PFSK-1 (cell line): ENCODE measurements at regions not wholly inside any gene's neighbourhood (a gene's known extent, or its start where the extent isn't known, plus 50 kb on each side); places are given as distances from the start of the nearest gene placed in this dataset.

Experiments used
- FOXP2 ChIP-seq: optimal IDR thresholded peaks from 2 replicates; pipeline ENCODE3; 2011; ENCODE audit warnings: borderline replicate concordance, control low read depth, inconsistent platforms; ENCODE audit not compliant: insufficient read depth; ENCODE audit errors: extremely low read length, extremely low read depth
- POLR2AphosphoS5 ChIP-seq: IDR thresholded peaks from 2 replicates; pipeline ENCODE4 v1.6.1; 2012; ENCODE audit warnings: low read depth, mild to moderate bottlenecking, control low read depth, low read length, moderate library complexity
- SIN3A ChIP-seq: IDR thresholded peaks from 2 replicates; pipeline ENCODE4 v1.6.1; 2012; ENCODE audit warnings: mild to moderate bottlenecking, low read length, moderate library complexity, borderline replicate concordance; ENCODE audit not compliant: insufficient read depth
- TAF1 ChIP-seq: IDR thresholded peaks from 2 replicates; pipeline ENCODE4 v1.6.1; 2012; ENCODE audit warnings: low read length, control low read depth, borderline replicate concordance; ENCODE audit not compliant: insufficient read depth
- TF ChIP-seq, protein P1 (sequence below), 2 experiments: IDR thresholded peaks; 2 replicates each; pipeline versions ENCODE4 v1.6.1 to v1.8.0; 2011 to 2012; ENCODE audit warnings: low read depth in 2 of 2, low read length in 2 of 2, control low read depth in 1 of 2, inconsistent platforms in 1 of 2, mild to moderate bottlenecking in 1 of 2, moderate library complexity in 1 of 2; ENCODE audit not compliant: insufficient read depth in 1 of 2

DNA sequence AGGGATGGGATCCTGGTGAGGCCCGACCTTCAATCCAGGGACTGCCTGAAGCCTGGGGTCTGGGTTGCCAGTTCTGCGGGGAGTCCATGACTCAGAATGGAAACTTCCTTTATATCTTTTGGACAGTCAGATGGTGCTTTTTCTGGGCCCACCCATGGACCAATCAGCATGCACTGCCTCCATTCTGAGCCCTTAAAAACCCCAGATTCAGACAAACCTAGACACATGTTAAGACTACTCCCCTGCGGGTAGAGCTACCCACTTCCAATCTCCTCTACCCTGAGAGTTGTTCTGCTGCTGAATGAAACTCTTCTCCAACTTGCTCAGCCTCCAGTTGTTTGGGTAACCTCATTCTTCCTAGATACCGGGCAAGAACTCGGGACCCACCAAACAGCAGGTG, 1315.2 kb upstream of the MIR17HG start:
- no peak for TF ChIP-seq SIN3A
- TF ChIP-seq FOXP2, result no peak
- TF ChIP-seq POLR2AphosphoS5, result no peak
- TF ChIP-seq, protein P1, sequence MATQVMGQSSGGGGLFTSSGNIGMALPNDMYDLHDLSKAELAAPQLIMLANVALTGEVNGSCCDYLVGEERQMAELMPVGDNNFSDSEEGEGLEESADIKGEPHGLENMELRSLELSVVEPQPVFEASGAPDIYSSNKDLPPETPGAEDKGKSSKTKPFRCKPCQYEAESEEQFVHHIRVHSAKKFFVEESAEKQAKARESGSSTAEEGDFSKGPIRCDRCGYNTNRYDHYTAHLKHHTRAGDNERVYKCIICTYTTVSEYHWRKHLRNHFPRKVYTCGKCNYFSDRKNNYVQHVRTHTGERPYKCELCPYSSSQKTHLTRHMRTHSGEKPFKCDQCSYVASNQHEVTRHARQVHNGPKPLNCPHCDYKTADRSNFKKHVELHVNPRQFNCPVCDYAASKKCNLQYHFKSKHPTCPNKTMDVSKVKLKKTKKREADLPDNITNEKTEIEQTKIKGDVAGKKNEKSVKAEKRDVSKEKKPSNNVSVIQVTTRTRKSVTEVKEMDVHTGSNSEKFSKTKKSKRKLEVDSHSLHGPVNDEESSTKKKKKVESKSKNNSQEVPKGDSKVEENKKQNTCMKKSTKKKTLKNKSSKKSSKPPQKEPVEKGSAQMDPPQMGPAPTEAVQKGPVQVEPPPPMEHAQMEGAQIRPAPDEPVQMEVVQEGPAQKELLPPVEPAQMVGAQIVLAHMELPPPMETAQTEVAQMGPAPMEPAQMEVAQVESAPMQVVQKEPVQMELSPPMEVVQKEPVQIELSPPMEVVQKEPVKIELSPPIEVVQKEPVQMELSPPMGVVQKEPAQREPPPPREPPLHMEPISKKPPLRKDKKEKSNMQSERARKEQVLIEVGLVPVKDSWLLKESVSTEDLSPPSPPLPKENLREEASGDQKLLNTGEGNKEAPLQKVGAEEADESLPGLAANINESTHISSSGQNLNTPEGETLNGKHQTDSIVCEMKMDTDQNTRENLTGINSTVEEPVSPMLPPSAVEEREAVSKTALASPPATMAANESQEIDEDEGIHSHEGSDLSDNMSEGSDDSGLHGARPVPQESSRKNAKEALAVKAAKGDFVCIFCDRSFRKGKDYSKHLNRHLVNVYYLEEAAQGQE (IDR thresholded peaks at IDR 0.05; ENCODE audit: insufficient read depth in 1 of 2, low read depth in 2 of 2, low read length in 2 of 2), result no peak
- no peak for TF ChIP-seq TAF1

DNA sequence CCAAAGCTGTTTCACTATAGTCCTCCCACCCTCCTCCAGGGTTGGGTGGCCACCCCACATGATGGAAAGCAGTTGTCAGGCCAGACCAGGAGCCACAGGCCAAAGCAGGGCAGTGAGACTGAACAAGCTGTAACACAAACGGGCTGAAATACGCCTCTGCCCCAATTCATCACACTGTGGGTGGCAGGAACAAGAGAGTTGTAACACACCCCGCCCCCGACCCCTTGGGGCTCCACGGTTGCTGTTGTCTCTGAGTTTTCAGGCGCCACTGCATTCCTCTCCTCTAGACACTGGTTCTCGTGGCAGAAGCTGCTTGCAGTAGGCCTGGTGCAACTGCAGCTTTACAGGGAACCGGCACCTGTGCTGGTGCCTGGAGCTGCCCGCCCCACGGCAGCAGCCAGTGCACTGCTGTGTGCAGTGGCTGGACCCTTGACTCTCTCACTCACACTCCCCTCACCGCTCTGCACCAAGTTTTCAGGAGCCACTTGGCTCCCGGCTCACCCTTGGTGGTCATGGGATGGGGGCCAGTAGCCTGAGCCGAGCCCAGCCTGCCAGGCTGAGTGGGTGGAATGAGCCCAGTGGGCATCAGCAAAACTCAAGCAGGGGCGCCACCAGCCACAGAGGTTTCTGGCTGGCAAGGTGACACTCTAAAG, 1314.5 kb upstream of the MIR17HG start:
- TF ChIP-seq FOXP2 (no peak), POLR2AphosphoS5 (no peak), TAF1 (no peak), SIN3A (no peak)
- TF ChIP-seq, protein P1 (IDR thresholded peaks at IDR 0.05; ENCODE audit: insufficient read depth in 1 of 2, low read depth in 2 of 2, low read length in 2 of 2), result no peak

DNA sequence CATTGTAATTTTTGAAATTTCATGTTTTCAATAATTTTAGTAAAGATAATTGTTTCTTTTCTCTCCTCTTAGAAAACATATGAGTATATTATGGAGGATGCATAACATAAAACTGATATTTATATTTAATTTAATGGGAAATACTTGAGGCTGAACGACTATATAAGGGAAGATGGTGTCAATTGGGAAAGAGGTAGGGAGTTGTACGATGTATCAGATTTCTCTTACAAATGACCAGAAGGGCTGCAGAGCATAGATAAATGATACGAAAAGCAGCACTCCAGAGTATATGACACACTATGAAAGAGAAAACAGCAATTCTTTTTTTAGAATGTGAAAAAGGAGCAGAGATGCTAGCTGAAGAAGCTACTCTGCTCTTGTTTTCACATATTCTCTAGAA, 1308.0 kb upstream of the MIR17HG start:
- TF ChIP-seq, protein P1 (IDR thresholded peaks at IDR 0.05; ENCODE audit: insufficient read depth in 1 of 2, low read depth in 2 of 2, low read length in 2 of 2), result no peak
- no peak for TF ChIP-seq POLR2AphosphoS5
- TF ChIP-seq SIN3A, result no peak
- TF ChIP-seq FOXP2, result no peak
- TF ChIP-seq TAF1, result no peak

DNA sequence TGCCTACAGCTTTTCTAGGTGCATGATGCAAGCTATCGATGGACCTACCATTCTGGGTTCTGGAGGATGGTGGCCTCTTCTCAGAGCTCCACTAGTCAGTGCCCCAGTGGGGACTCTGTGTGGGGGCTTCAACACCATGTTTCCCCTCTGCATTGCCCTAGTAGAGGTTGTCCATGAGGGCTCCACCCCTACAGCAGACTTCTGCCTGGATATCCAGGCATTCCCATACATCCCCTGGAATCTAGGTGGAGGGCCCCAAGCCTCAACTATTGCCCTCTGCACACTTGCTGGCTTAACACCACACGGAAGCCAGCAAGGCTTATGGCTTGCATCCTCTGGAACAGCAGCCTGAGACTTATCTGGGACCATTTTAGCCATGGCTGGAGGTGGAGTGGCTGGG, 1299.9 kb upstream of the MIR17HG start:
- TF ChIP-seq FOXP2, result no peak
- TF ChIP-seq, protein P1 (IDR thresholded peaks at IDR 0.05; ENCODE audit: insufficient read depth in 1 of 2, low read depth in 2 of 2, low read length in 2 of 2), result no peak
- no peak for TF ChIP-seq SIN3A
